ENCODE measurements at regions not wholly inside any gene's neighbourhood (a gene's known extent, or its start where the extent isn't known, plus 50 kb on each side); places are given as distances from the start of the nearest gene placed in this dataset.
"Not testable (repeated sequence)": the region's sequence is repeated elsewhere in the genome, so short reads cannot be mapped to it uniquely, and the experiment has no call there.

- no peak for DNase-seq
Observed at GRCh38 chr13:83722443-83722842, 159.8 kb downstream of the SLITRK1 start.

- no peak for DNase-seq
Observed at GRCh38 chr13:83716121-83716520, 166.2 kb downstream of the SLITRK1 start.

GRCh38 chr13:83714236-83714635 is 168.0 kb downstream of the SLITRK1 start:
- no peak for DNase-seq

DNA sequence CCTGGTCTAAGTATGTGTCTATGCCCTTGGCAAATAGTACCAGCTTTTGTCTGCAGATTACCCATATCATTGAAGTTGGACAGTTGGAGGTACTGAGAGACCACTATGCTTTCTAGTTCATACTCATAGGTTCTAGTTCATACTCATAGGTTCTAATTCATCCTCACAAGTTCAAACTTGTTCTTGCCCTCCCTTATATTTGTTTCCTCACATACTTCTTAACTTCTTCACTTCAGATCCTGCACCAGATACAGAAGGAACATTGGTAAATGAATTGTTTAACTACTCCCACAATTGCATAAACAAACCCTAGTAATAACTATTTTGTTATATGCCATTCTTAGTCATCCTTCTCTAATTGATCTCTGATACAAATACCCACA is 172.2 kb downstream of the SLITRK1 start:
- DNase-seq, result no peak

- no peak for DNase-seq
Observed at GRCh38 chr13:83709426-83710132, 172.7 kb downstream of the SLITRK1 start.

DNA sequence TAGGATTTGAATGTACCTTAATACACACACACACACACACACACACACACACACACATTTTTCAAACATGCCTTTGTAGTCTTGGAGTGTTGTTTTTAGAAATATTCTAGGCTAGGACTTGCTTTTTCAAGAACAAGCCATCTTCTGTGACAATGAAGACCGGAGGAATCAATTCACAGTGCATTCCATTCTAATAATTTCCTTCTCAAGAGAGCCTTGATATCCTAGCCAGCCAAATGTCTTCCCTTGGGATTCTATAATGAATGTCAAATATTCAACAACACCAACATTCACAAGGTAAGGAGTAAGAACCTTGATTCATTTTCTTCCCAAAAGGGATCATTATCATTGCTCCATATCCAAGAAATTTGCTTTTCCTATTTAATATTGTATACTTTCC is 180.3 kb downstream of the SLITRK1 start:
- no peak for DNase-seq

- no peak for DNase-seq
Observed at GRCh38 chr13:83692800-83693199, 189.5 kb downstream of the SLITRK1 start.

GRCh38 chr13:83691966-83692365 is 190.3 kb downstream of the SLITRK1 start:
- no peak for DNase-seq

GRCh38 chr13:83681547-83681946 is 200.7 kb downstream of the SLITRK1 start:
- DNase-seq, result no peak

DNA sequence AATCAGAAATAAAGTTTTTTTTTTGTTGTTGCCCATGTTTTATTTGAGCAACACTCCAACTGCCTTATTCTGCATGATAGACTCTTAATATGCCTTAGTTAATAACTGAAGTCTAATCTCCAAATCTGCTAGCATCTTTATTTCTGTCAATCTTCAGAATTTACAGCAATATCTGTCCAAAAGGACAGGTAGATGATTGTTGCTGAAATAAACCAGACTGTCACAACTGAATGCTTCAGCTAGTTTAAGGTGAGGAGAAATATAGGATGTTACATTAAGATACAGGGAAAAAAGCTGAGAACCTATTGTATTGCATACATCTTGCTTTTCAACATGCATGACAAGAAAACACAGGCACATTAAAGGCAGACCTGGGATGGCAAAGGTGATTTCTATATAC is 204.3 kb downstream of the SLITRK1 start:
- DNase-seq, result no peak

GRCh38 chr13:83672612-83673011 is 209.7 kb downstream of the SLITRK1 start:
- no peak for DNase-seq

DNA sequence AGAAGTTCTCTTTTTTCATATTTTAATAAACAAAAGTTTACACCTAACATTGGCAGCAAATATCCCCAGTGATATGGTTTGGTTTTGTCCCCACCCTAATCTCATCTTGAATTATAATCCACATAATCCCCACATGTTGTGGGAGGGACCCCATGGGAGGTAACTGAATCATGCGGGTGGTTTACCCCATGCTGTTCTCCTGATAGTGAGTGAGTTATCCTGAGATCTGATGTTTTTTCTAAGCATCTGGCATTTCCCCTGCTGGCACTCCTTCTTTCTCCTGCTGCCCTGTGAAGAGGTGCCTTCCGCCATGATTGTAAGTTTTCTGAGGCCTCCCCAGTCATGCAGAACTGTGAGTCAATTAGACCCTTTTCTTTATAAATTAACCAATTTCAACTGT is 214.7 kb downstream of the SLITRK1 start:
- no peak for DNase-seq

DNA sequence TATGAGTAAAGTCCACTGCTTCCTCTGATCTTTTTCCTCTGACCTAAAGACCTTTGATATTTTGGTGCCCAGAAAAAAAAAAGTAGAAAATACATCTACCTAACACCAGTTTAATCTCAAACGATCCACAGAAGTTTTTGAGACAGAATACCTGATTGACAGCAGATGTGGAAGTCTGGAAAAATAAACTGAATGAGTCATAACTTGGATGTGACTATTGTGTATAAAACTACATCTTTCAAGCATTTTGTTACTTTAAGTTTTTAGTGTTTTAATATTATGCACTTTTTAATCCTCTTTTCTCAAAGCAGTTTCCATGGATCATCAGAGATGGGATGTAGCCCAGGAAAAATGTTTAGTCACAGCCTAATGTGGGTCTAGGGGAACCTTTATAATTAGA is 216.1 kb downstream of the SLITRK1 start:
- DNase-seq, result no peak

DNA sequence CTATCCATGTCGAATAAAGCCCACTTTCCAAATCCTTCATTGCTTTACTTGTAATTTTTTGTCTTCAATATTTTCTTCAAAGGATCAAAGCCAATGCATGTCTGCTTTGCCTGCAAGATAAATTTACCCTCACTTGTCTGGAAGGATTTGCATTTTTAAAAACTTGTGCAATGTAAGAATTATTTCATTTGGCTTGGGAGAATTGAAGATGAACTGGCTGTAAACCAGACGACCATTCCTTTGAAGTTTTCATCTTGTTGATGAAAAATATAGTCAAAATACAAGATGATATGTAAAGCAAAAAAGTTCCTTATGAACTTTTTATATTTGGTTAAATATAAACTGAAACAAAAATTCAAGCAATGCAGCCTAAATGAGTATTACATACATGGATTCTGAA is 225.0 kb downstream of the SLITRK1 start:
- no peak for DNase-seq

- not testable (repeated sequence) for DNase-seq
Observed at GRCh38 chr13:83642617-83643016, 239.7 kb downstream of the SLITRK1 start.

DNA sequence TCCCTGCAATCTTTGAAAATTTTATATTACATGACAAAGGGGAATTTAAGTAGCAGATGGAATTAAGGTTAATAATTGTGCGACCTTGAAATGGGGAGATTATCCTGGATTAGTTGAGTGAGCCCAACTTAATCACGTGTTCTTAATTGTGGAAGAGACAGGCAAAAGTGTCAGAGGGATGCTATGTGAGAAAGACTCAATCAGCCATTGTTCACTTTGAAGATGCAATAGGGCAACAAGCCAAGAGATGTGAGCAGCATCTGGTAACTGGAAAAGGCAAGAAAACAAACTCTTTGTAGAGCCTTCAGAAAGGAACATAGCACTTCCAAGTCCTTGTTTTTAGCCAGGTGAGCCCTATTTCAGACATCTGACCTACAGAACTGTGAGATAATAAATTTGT is 247.7 kb downstream of the SLITRK1 start:
- no peak for DNase-seq

GRCh38 chr13:83633746-83634145 is 248.5 kb downstream of the SLITRK1 start:
- DNase-seq, result no peak

- no peak for DNase-seq
Observed at GRCh38 chr13:83622422-83622784, 259.9 kb downstream of the SLITRK1 start.

DNA sequence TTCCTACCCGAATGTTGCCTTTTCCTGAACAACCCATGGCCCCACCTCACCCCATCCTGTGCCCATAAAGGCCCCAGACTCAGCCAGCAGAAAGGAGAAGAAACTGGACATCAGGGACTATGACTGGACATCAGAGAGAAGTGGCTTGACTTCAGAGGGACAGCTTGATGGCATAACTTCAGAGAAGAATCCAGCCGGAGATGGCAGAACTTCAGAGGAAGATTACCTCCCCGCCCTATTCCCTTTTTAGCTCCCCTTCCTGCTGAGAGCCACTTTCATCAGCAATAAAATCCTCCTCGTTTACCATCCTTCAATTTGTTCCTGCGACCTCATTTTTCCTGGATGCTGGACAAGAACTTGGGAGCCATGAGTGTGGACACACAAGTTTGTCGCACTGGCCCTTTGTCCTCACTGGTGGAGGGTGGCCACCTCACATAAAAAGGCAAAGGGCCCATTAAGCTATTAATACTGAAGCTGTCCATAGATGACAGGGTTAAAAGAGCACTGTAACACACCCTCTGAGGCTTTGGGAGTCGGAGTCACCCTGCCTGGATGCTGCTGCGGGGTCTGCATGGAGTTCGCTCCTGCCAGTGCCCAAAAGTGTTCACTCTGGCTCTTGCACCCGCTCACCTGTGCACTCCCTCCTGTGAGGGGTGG is 260.4 kb downstream of the SLITRK1 start:
- no peak for DNase-seq

DNA sequence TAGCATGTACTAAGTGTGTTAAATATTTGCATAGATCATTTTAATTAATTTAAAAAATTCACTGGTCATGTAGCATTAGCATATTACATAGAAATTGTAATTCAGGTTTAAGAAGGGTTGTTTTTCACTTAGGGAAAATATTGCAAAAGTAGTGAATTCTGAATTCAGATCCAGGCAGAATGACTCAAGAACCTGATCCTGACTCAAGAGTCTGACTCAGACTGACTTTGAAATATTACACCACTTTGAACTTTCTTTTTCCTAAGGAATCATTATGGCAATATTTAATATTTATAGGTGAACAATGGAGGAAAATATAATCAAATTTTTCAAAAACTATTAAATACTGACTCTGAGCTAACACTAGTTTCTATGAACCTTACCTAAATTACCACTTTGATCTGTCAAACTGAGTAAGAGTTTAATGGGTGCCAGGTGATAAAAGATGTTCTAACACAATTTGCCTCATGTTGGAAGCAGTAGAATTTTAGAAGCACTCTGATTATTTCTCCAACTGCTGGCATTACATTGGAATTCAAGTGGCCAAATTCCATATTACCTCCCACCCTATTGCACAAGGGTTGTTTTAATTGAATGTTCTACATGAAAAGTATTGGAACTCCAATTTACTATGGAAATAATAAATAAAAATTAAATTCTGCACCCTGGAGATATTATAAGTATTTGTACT is 261.6 kb downstream of the SLITRK1 start:
- no peak for DNase-seq

DNA sequence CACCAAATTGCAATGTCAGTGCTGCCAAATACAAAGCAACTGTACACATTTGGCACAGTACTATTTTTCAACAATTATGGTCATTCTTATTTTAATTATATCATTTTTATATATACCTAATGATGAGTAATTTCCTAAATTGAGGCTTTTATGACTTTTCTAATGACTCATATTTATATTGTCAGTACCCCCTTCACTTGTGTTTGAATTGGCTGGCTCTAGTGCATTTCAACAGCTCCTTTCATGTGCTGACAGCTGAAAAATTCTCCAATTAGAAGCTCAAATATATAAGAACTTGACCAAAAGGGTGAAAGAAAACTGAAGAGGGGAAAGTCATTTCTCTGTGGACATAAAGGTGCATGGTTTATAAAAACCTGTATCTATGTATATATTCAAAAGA is 263.3 kb downstream of the SLITRK1 start:
- DNase-seq, result no peak

- DNase-seq, result no peak
Observed at GRCh38 chr13:83613524-83613923, 268.8 kb downstream of the SLITRK1 start.

GRCh38 chr13:83601539-83601938 is 280.7 kb downstream of the SLITRK1 start:
- no peak for DNase-seq

- no peak for DNase-seq
Observed at GRCh38 chr13:83592095-83592494, 290.2 kb downstream of the SLITRK1 start.

Measured in stimulated activated CD4-positive, alpha-beta T cell treated with anti-CD3 and anti-CD28 coated beads, Interleukin-4, amount 100 ng/mL, for 24 hours (primary cell).